H9 (cell line): ENCODE measurements at regions not wholly inside any gene's neighbourhood (a gene's known extent, or its start where the extent isn't known, plus 50 kb on each side); places are given as distances from the start of the nearest gene placed in this dataset.
A peak's percentile ranks its signal among the peaks of the same experiment; 100 is the strongest.

ENCODE experiments used
- DNase-seq: peaks from one replicate; pipeline ENCODE4 v3.0.0-alpha.2; 2017
- H2AFZ ChIP-seq: one replicate; pipeline ENCODE4 v1.6.1; 2013; ENCODE audit warnings: mild to moderate bottlenecking, low read length, control low read depth, moderate library complexity
- H2AK5ac ChIP-seq: 2 replicates; pipeline ENCODE4 v1.6.1; 2013; ENCODE audit warnings: low read length, control low read depth, mixed read lengths; ENCODE audit not compliant: insufficient read length
- H2BK120ac ChIP-seq: one replicate; pipeline ENCODE4 v1.6.1; 2013; ENCODE audit warnings: low read depth, mild to moderate bottlenecking, low read length, control low read depth, inconsistent platforms; ENCODE audit not compliant: poor library complexity, severe bottlenecking
- H2BK12ac ChIP-seq: 2 replicates; pipeline ENCODE4 v1.6.1; 2013; ENCODE audit warnings: low read length, control low read depth, mixed read lengths, low read depth; ENCODE audit not compliant: insufficient read length
- H2BK15ac ChIP-seq: 2 replicates; pipeline ENCODE4 v1.6.1; 2013; ENCODE audit warnings: low read depth, low read length, control low read depth
- H2BK20ac ChIP-seq: one replicate; pipeline ENCODE4 v1.6.1; 2013; ENCODE audit warnings: low read depth, mild to moderate bottlenecking, low read length, control low read depth, inconsistent platforms; ENCODE audit not compliant: poor library complexity, severe bottlenecking
- H2BK5ac ChIP-seq: 2 replicates; pipeline ENCODE4 v1.6.1; 2013; ENCODE audit warnings: low read length, control low read depth, mixed read lengths; ENCODE audit not compliant: insufficient read length
- H3K14ac ChIP-seq: 2 replicates; pipeline ENCODE4 v1.6.1; 2013; ENCODE audit warnings: low read length, control low read depth; ENCODE audit not compliant: insufficient read depth
- H3K18ac ChIP-seq: 2 replicates; pipeline ENCODE4 v1.6.1; 2013; ENCODE audit warnings: low read depth, mild to moderate bottlenecking, mixed read lengths, low read length, control low read depth; ENCODE audit not compliant: insufficient read length
- H3K23ac ChIP-seq: 2 replicates; pipeline ENCODE4 v1.6.1; 2013; ENCODE audit warnings: low read length, control low read depth, mixed read lengths, low read depth; ENCODE audit not compliant: insufficient read length
- H3K23me2 ChIP-seq: 2 replicates; pipeline ENCODE4 v1.6.1; 2013; ENCODE audit warnings: low read depth, mild to moderate bottlenecking, mixed read lengths, low read length, control low read depth; ENCODE audit not compliant: insufficient read length, poor library complexity, severe bottlenecking
- H3K27ac ChIP-seq: 2 replicates; pipeline ENCODE4 v1.5.1; 2013; ENCODE audit warnings: low read length, control low read depth, mixed read lengths, low read depth; ENCODE audit not compliant: insufficient read length
- H3K27me3 ChIP-seq: 2 replicates; pipeline ENCODE4 v1.6.1; 2013; ENCODE audit warnings: low read length, control low read depth, inconsistent platforms; ENCODE audit not compliant: insufficient read depth
- H3K4ac ChIP-seq: 2 replicates; pipeline ENCODE4 v1.6.1; 2013; ENCODE audit warnings: low read depth, mild to moderate bottlenecking, control low read depth, inconsistent platforms, low read length, moderate library complexity
- H3K4me1 ChIP-seq: 2 replicates; pipeline ENCODE4 v1.6.1; 2013; ENCODE audit warnings: low read length, control low read depth, inconsistent platforms; ENCODE audit not compliant: insufficient read depth
- H3K4me2 ChIP-seq: 2 replicates; pipeline ENCODE4 v1.6.1; 2013; ENCODE audit warnings: low read length, control low read depth, mixed read lengths; ENCODE audit not compliant: insufficient read length, insufficient read depth
- H3K56ac ChIP-seq: 2 replicates; pipeline ENCODE4 v1.6.1; 2013; ENCODE audit warnings: low read depth, mild to moderate bottlenecking, mixed read lengths, low read length, control low read depth; ENCODE audit not compliant: insufficient read length
- H3K79me1 ChIP-seq: 2 replicates; pipeline ENCODE4 v1.6.1; 2013; ENCODE audit warnings: low read depth, mild to moderate bottlenecking, moderate library complexity, low read length, control low read depth, inconsistent platforms; ENCODE audit not compliant: insufficient read depth, poor library complexity, severe bottlenecking
- H3K79me2 ChIP-seq: 2 replicates; pipeline ENCODE4 v1.6.1; 2013; ENCODE audit warnings: low read length, control low read depth, inconsistent platforms; ENCODE audit not compliant: insufficient read depth
- H3K9ac ChIP-seq: 2 replicates; pipeline ENCODE4 v1.6.1; 2013; ENCODE audit warnings: low read length, control low read depth, mixed read lengths; ENCODE audit not compliant: insufficient read length; ENCODE audit errors: extremely low read depth
- H3K9me3 ChIP-seq: one replicate; pipeline ENCODE4 v1.6.1; 2013; ENCODE audit warnings: low read depth, low read length, inconsistent platforms; ENCODE audit not compliant: control insufficient read depth
- H3T11ph ChIP-seq: one replicate; pipeline ENCODE4 v1.6.1; 2013; ENCODE audit warnings: mild to moderate bottlenecking, low read length, control low read depth, inconsistent platforms
- H4K20me1 ChIP-seq: one replicate; pipeline ENCODE4 v1.6.1; 2013; ENCODE audit not compliant: control insufficient read depth, insufficient read length, insufficient read depth
- H4K5ac ChIP-seq: 2 replicates; pipeline ENCODE4 v1.6.1; 2013; ENCODE audit warnings: low read depth, mild to moderate bottlenecking, mixed read lengths, low read length, control low read depth; ENCODE audit not compliant: insufficient read length
- H4K8ac ChIP-seq: replicated peaks from 2 replicates; pipeline ENCODE4 v1.6.1; 2013; ENCODE audit warnings: low read length, control low read depth, mixed read lengths, low read depth; ENCODE audit not compliant: insufficient read length
- H4K91ac ChIP-seq: 2 replicates; pipeline ENCODE4 v1.6.1; 2013; ENCODE audit warnings: low read depth, mild to moderate bottlenecking, moderate library complexity, mixed read lengths, low read length, control low read depth; ENCODE audit not compliant: insufficient read length
- H3K27ac Mint-ChIP-seq, 3 experiments: 2 replicates in 2 of 3; 3 replicates in 1 of 3; pipeline ENCODE4 v1.8.0; 2020 to 2021; ENCODE audit warnings: mixed read lengths in 3 of 3, mild to moderate bottlenecking in 1 of 3, moderate library complexity in 1 of 3
- H3K27me3 Mint-ChIP-seq: 2 replicates; pipeline ENCODE4 v1.8.0; 2021; ENCODE audit warnings: low read depth, mild to moderate bottlenecking, moderate library complexity, mixed read lengths
- H3K36me3 Mint-ChIP-seq, 3 experiments: 2 replicates in 2 of 3; 3 replicates in 1 of 3; pipeline ENCODE4 v1.8.0; 2020 to 2021; ENCODE audit warnings: low read depth in 3 of 3, mixed read lengths in 3 of 3; ENCODE audit not compliant: insufficient read depth in 1 of 3
- H3K4me1 Mint-ChIP-seq, 2 experiments: 2 replicates each; pipeline ENCODE4 v1.8.0; 2020; ENCODE audit warnings: mixed read lengths in 2 of 2
- H3K4me3 Mint-ChIP-seq, 2 experiments: 2 replicates in 1 of 2; 3 replicates in 1 of 2; pipeline ENCODE4 v1.8.0; 2020 to 2021; ENCODE audit warnings: mild to moderate bottlenecking in 2 of 2, mixed read lengths in 2 of 2, moderate library complexity in 1 of 2
- H3K9me3 Mint-ChIP-seq, 2 experiments: 2 replicates in 1 of 2; 3 replicates in 1 of 2; pipeline ENCODE4 v1.8.0; 2020; ENCODE audit warnings: mild to moderate bottlenecking in 2 of 2, mixed read lengths in 2 of 2, moderate library complexity in 1 of 2
- whole genome bisulfite sequencing: extraction: QIAGEN DNeasy Blood & Tissue Kit; methylation state at CpG from one replicate; pipeline ENCODE4 v1.1.7; 2013; ENCODE audit warnings: missing lambda C conversion rate, low lambda C conversion rate, mixed read lengths; ENCODE audit not compliant: insufficient read length; ENCODE audit errors: extremely low coverage; 5-methylcytosine and 5-hydroxymethylcytosine counted together
- TF ChIP-seq, protein P1 (sequence below): fragments of 200-600 bp; sonication (generic); conservative IDR thresholded peaks from 3 replicates; pipeline ENCODE4 v1.8.0; 2021; ENCODE audit warnings: antibody characterized with exemption, mild to moderate bottlenecking

DNA sequence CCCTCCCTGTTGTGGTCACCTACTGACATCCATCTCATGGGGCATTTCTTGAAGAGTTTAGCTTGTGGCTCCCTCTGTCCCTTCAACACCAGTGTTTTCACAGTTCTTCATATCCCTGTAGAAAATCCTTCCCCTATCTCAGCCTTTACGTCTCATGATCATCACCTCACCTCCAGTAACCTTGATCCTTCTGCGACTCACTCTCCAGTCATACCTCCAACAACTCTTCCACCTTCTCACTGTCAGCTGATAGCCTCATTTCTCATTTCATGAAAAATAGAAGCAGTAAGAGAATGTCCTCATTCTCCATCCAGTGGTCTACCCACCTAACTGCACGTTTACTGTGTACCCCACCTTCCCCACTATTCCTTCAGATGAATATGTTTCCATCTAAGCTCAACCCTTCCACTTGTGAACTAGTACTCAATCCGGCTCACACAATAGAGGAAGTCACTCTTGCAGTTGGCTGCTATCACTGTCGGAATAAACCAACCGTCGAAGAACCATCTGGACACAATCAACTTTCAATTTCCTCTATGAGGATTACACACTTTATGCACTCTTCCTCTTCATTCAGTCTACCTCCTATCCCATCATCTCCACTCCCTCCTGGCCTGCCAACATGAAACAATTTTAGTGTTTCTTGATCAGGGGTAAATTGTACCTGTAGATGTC, 256.0 kb downstream of the AHR start:
- H2AK5ac ChIP-seq: no peak overlapping the region
- no peaks in the 10 kb centered on the region for H4K20me1 ChIP-seq
- Mint-ChIP-seq H3K4me1 (no peaks in the 10 kb centered on the region), H3K9me3 (no peaks in the 10 kb centered on the region; a peak in 1 of 5 replicates), H3K27ac (peak overlapping the region in 1 of 3 experiments; percentile 35; a peak in 1 of 7 replicates), H3K36me3 (no peaks in the 10 kb centered on the region), H3K4me3 (no peak overlapping the region), H3K27me3 (no peaks in the 10 kb centered on the region)
- H3K18ac ChIP-seq: no peak overlapping the region
- H3K4ac ChIP-seq: no peak overlapping the region
- H3K27me3 ChIP-seq: no peaks in the 10 kb centered on the region
- no peaks in the 10 kb centered on the region for H3K79me2 ChIP-seq
- H2AFZ ChIP-seq: no peak overlapping the region
- no peak overlapping the region for H3K14ac ChIP-seq
- H3K23ac ChIP-seq: no peak overlapping the region
- no peak overlapping the region for H2BK120ac ChIP-seq
- no peak overlapping the region for H3T11ph ChIP-seq
- no peak overlapping the region for H3K9ac ChIP-seq
- no peak overlapping the region for H3K4me2 ChIP-seq
- WGBS: no CpG with 5 or more reads among the region's 7 CpGs
- no peak overlapping the region for H4K91ac ChIP-seq
- H4K5ac ChIP-seq: no peak overlapping the region
- H2BK20ac ChIP-seq: no peak overlapping the region
- DNase-seq: no peak
- no peaks in the 10 kb centered on the region for H3K9me3 ChIP-seq
- H3K4me1 ChIP-seq: no peaks in the 10 kb centered on the region
- TF ChIP-seq, protein P1, sequence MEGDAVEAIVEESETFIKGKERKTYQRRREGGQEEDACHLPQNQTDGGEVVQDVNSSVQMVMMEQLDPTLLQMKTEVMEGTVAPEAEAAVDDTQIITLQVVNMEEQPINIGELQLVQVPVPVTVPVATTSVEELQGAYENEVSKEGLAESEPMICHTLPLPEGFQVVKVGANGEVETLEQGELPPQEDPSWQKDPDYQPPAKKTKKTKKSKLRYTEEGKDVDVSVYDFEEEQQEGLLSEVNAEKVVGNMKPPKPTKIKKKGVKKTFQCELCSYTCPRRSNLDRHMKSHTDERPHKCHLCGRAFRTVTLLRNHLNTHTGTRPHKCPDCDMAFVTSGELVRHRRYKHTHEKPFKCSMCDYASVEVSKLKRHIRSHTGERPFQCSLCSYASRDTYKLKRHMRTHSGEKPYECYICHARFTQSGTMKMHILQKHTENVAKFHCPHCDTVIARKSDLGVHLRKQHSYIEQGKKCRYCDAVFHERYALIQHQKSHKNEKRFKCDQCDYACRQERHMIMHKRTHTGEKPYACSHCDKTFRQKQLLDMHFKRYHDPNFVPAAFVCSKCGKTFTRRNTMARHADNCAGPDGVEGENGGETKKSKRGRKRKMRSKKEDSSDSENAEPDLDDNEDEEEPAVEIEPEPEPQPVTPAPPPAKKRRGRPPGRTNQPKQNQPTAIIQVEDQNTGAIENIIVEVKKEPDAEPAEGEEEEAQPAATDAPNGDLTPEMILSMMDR: no peak
- no peak overlapping the region for H2BK12ac ChIP-seq
- no peak overlapping the region for H4K8ac ChIP-seq
- no peaks in the 10 kb centered on the region for H3K79me1 ChIP-seq
- H3K56ac ChIP-seq: no peak overlapping the region
- no peak overlapping the region for H2BK15ac ChIP-seq
- no peak overlapping the region for H2BK5ac ChIP-seq
- H3K23me2 ChIP-seq: no peaks in the 10 kb centered on the region
- H3K27ac ChIP-seq: no peak overlapping the region
